Transverse colon (tissue), 4 donors: ENCODE measurements at regions not wholly inside any gene's neighbourhood (a gene's known extent, or its start where the extent isn't known, plus 50 kb on each side); places are given as distances from the start of the nearest gene placed in this dataset.

Experiments used
- DNase-seq: peaks from one replicate; pipeline ENCODE4 v3.0.0-alpha.2; 2019
- H3K27ac ChIP-seq, 4 donors: fragments of 200-600 bp; sonication (generic); 2 replicates each; pipeline ENCODE4 v1.5.1; 2016 to 2018; ENCODE audit warnings: inconsistent platforms in 4 of 4
- H3K27me3 ChIP-seq: fragments of 200-600 bp; sonication (generic); 2 replicates; pipeline ENCODE4 v1.5.1; 2017; ENCODE audit warnings: inconsistent platforms
- H3K36me3 ChIP-seq, 4 donors: fragments of 200-600 bp; sonication (generic); 2 replicates each; pipeline ENCODE4 v1.5.1; 2017 to 2019; ENCODE audit warnings: inconsistent platforms in 4 of 4
- H3K4me1 ChIP-seq, 4 donors: fragments of 200-600 bp; sonication (generic); 2 replicates each; pipeline ENCODE4 v1.5.1; 2017 to 2020; ENCODE audit warnings: inconsistent platforms in 4 of 4
- H3K4me3 ChIP-seq, 4 donors: fragments of 200-600 bp; sonication (generic); 1 replicate in 1 of 4; 2 replicates in 3 of 4; pipeline versions ENCODE4 v1.5.1 to v1.6.1; 2017 to 2019; ENCODE audit warnings: inconsistent platforms in 4 of 4
- H3K9me3 ChIP-seq, 2 donors: fragments of 200-600 bp; sonication (generic); 2 replicates each; pipeline ENCODE4 v1.5.1; 2017 to 2019; ENCODE audit warnings: inconsistent platforms in 2 of 2
- CTCF ChIP-seq, 5 experiments: fragments of 200-600 bp in 3 of 5; fragments of 450-650 bp in 2 of 5; sonication (generic) in 3 of 5; IDR thresholded peaks; 1 replicate in 2 of 5; 2 replicates in 3 of 5; pipeline ENCODE4 v1.5.1; 2016 to 2017; ENCODE audit warnings: antibody characterized with exemption in 5 of 5, inconsistent platforms in 3 of 5, mild to moderate bottlenecking in 2 of 5, moderate library complexity in 1 of 5
- EP300 ChIP-seq: sonication (generic); formaldehyde crosslinking; IDR thresholded peaks from one replicate; pipeline ENCODE4 v1.6.1; 2017; ENCODE audit warnings: antibody characterized with exemption, low read depth
- POLR2A ChIP-seq: fragments of 450-650 bp; IDR thresholded peaks from one replicate; pipeline ENCODE4 v1.6.1; 2016; ENCODE audit warnings: antibody characterized with exemption, mild to moderate bottlenecking, moderate library complexity
- POLR2AphosphoS5 ChIP-seq, 3 donors: sonication (generic); formaldehyde crosslinking; IDR thresholded peaks; one replicate each; pipeline ENCODE4 v1.6.1; 2016; ENCODE audit warnings: antibody characterized with exemption in 3 of 3
- WGBS, 2 donors: methylation state at CpG; one replicate each; pipeline ENCODE4 v1.1.5; 2018; ENCODE audit warnings: low coverage in 1 of 2; 5-methylcytosine and 5-hydroxymethylcytosine counted together
- in situ Hi-C, 4 donors: fragments of 200-750 bp; cut with MboI; loops; one replicate each; pipeline versions ENCODE4 v1.15.0 to v1.15.1; 2017; ENCODE audit warnings: low sequenced_read_pairs in 3 of 4, low pct_ligation_motif_present in 1 of 4, low pct_unique_long_range_greater_than_20kb in 1 of 4
- intact Hi-C: fragments of 100-400 bp; cut with DNase I; formaldehyde crosslinking; loops from one replicate; pipeline ENCODE4 v1.15.1; 2023; ENCODE audit warnings: low total_unique reads

GRCh38 chr1:38273196-38273804 is 226.7 kb upstream of the POU3F1 start:
- TF ChIP-seq EP300 (no peak), POLR2AphosphoS5 (IDR thresholded peaks at IDR 0.05) (no peak), POLR2A (no peak), CTCF (IDR thresholded peaks at IDR 0.05) (no peak)
- Histone ChIP-seq H3K27me3 (no peaks in the 10 kb centered on the region), H3K4me1 (no peaks in the 10 kb centered on the region), H3K4me3 (no peak overlapping the region), H3K27ac (no peak overlapping the region), H3K36me3 (no peaks in the 10 kb centered on the region), H3K9me3 (peaks cover 0 to 8% of the 10 kb centered on the region in 2 donors)
- in situ Hi-C loops (no loop called here), intact Hi-C loops (no loop called here)
- 73 to 91% methylated on average over 6 to 9 of the region's 9 CpGs for WGBS, 2 donors
- no peak for DNase-seq

- no peaks in the 10 kb centered on the region for H3K27me3 ChIP-seq
- intact Hi-C loops: no loop called here
- WGBS, 2 donors: 77% methylated on average over 3 of the region's 3 CpGs; no CpG with 5 or more reads in 1 of the 2 donors
Observed at GRCh38 chr1:38272515-38272914, 225.9 kb upstream of the POU3F1 start.

GRCh38 chr1:38270849-38271633 is 224.4 kb upstream of the POU3F1 start:
- in situ Hi-C loops: no loop called here
- DNase-seq: no peak

More at GRCh38 chr1:38272515-38272914, 225.9 kb upstream of the POU3F1 start:
- H3K36me3 ChIP-seq: no peaks in the 10 kb centered on the region
- TF ChIP-seq EP300 (no peak), POLR2A (no peak), CTCF (IDR thresholded peaks at IDR 0.05) (no peak)
- no peak overlapping the region for H3K27ac ChIP-seq
- in situ Hi-C loops: no loop called here
- no peaks in the 10 kb centered on the region for H3K4me1 ChIP-seq
- no peak overlapping the region for H3K4me3 ChIP-seq
- no peak for DNase-seq
- H3K9me3 ChIP-seq: peaks cover 0 to 3% of the 10 kb centered on the region in 2 donors

GRCh38 chr1:38269923-38270848 is 223.6 kb upstream of the POU3F1 start:
- TF ChIP-seq EP300 (no peak), POLR2A (no peak), CTCF (IDR thresholded peaks at IDR 0.05) (no peak), POLR2AphosphoS5 (IDR thresholded peaks at IDR 0.05) (no peak)
- WGBS, 2 donors: 52 to 78% methylated on average over 5 to 15 of the region's 15 CpGs
- in situ Hi-C loops (no loop called here), intact Hi-C loops (no loop called here)
- Histone ChIP-seq H3K27me3 (no peaks in the 10 kb centered on the region), H3K9me3 (no peaks in the 10 kb centered on the region), H3K4me3 (no peak overlapping the region), H3K36me3 (no peaks in the 10 kb centered on the region), H3K4me1 (peaks cover 0 to 8% (median 3%) of the 10 kb centered on the region in 4 donors), H3K27ac (no peak overlapping the region)
- no peak for DNase-seq

More at GRCh38 chr1:38270849-38271633, 224.4 kb upstream of the POU3F1 start:
- TF ChIP-seq POLR2A (no peak), EP300 (no peak), POLR2AphosphoS5 (IDR thresholded peaks at IDR 0.05) (no peak)
- Histone ChIP-seq H3K4me1 (peaks cover 0 to 8% (median 3%) of the 10 kb centered on the region in 4 donors), H3K9me3 (no peaks in the 10 kb centered on the region), H3K27me3 (no peaks in the 10 kb centered on the region), H3K4me3 (no peak overlapping the region), H3K36me3 (no peaks in the 10 kb centered on the region), H3K27ac (no peak overlapping the region)
- 60 to 78% methylated on average over 1 to 12 of the region's 12 CpGs for WGBS, 2 donors
- intact Hi-C loops: no loop called here
